Endothelial cell of umbilical vein (primary cell): ENCODE measurements at regions not wholly inside any gene's neighbourhood (a gene's known extent, or its start where the extent isn't known, plus 50 kb on each side); places are given as distances from the start of the nearest gene placed in this dataset.

Experiments used
- BruUV-seq: library from RNA; stranded (reverse); fragments of 400-500 nt; replicated peaks from 2 replicates; lab custom pipeline; 2021; lab: Mats Ljungman, UMichigan
- CTCF ChIA-PET: fragments of 300-600, 350-600 bp; sonication (Branson Sonifier 250); formaldehyde crosslinking; loops from one replicate; lab custom pipeline; 2021; ENCODE audit warnings: antibody characterized with exemption, inconsistent platforms; lab: Charles Lee
- POLR2A ChIA-PET: fragments of 300-600, 350-600 bp; sonication (Branson Sonifier 250); formaldehyde crosslinking; loops from one replicate; lab custom pipeline; 2021; ENCODE audit warnings: antibody characterized with exemption, inconsistent platforms; lab: Charles Lee
- DNase-seq: peaks from one replicate; pipeline ENCODE4 v3.0.0-alpha.2; 2011; ENCODE audit warnings: low read depth, low spot score
- FAIRE-seq: peaks from 2 replicates; lab custom pipeline; 2011; peaks lifted over from hg19 to GRCh38; lab: Jason Lieb, UNC
- H2AFZ ChIP-seq: 2 replicates; pipeline ENCODE4 v1.6.0; 2012; ENCODE audit warnings: low read depth, low read length, control low read depth, inconsistent platforms
- H3K27ac ChIP-seq: 2 replicates; pipeline ENCODE4 v1.5.1; 2011; ENCODE audit warnings: low read depth, mild to moderate bottlenecking, control low read depth, low read length, moderate library complexity; ENCODE audit not compliant: insufficient read depth
- H3K27me3 ChIP-seq, 2 experiments: 2 replicates each; pipeline versions ENCODE4 v1.6.0 to v1.6.1; 2011; ENCODE audit warnings: low read length in 2 of 2, mixed read lengths in 1 of 2; ENCODE audit not compliant: control insufficient read depth in 2 of 2, insufficient read depth in 2 of 2
- H3K36me3 ChIP-seq, 2 experiments: 2 replicates in 1 of 2; 3 replicates in 1 of 2; pipeline ENCODE4 v1.5.1; 2011; ENCODE audit warnings: low read length in 2 of 2, mild to moderate bottlenecking in 1 of 2, moderate library complexity in 1 of 2; ENCODE audit not compliant: control insufficient read depth in 2 of 2, insufficient read depth in 2 of 2; ENCODE audit errors: extremely low read depth in 1 of 2
- H3K4me1 ChIP-seq: 3 replicates; pipeline ENCODE4 v1.5.1; 2011; ENCODE audit warnings: mild to moderate bottlenecking, low read length; ENCODE audit not compliant: control insufficient read depth, insufficient read depth; ENCODE audit errors: extremely low read depth
- H3K4me2 ChIP-seq: 2 replicates; pipeline ENCODE4 v1.6.1; 2011; ENCODE audit warnings: low read length, control low read depth, mixed read lengths; ENCODE audit not compliant: insufficient read depth
- H3K4me3 ChIP-seq, 3 experiments: fragments of 200-600 bp in 1 of 3; sonication (generic), shearing (Covaris generic) in 1 of 3; replicated peaks in 1 of 3; 2 replicates each; pipeline ENCODE4 v1.5.1; 2011 to 2016; ENCODE audit warnings: control low read depth in 3 of 3, low read length in 3 of 3, mild to moderate bottlenecking in 2 of 3, inconsistent platforms in 1 of 3, low read depth in 1 of 3, moderate library complexity in 1 of 3; ENCODE audit not compliant: insufficient read depth in 1 of 3
- H3K79me2 ChIP-seq: 2 replicates; pipeline ENCODE4 v1.6.0; 2012; ENCODE audit warnings: low read length, inconsistent platforms; ENCODE audit not compliant: control insufficient read depth, insufficient read depth
- H3K9ac ChIP-seq: replicated peaks from 2 replicates; pipeline ENCODE3; 2011; ENCODE audit warnings: low read length, control low read depth; ENCODE audit not compliant: insufficient read depth; ENCODE audit errors: extremely low read depth
- H3K9me1 ChIP-seq: replicated peaks from 3 replicates; pipeline ENCODE4 v1.6.0; 2011; ENCODE audit warnings: mild to moderate bottlenecking, low read length; ENCODE audit not compliant: control insufficient read depth, insufficient read depth; ENCODE audit errors: extremely low read depth
- H3K9me3 ChIP-seq: replicated peaks from 2 replicates; pipeline ENCODE4 v1.5.1; 2012; ENCODE audit warnings: low read length, inconsistent platforms; ENCODE audit not compliant: control insufficient read depth, insufficient read depth
- H4K20me1 ChIP-seq: replicated peaks from 2 replicates; pipeline ENCODE3; 2011; ENCODE audit warnings: mild to moderate bottlenecking, low read length; ENCODE audit not compliant: control insufficient read depth, insufficient read depth; ENCODE audit errors: extremely low read depth
- EZH2 ChIP-seq: IDR thresholded peaks from 2 replicates; pipeline ENCODE4 v1.6.1; 2012; ENCODE audit warnings: borderline replicate concordance, low read depth, mild to moderate bottlenecking, moderate library complexity, low read length, inconsistent platforms; ENCODE audit not compliant: severe bottlenecking
- FOS ChIP-seq: IDR thresholded peaks from 2 replicates; pipeline ENCODE4 v1.6.1; 2011; ENCODE audit warnings: mild to moderate bottlenecking, low read length, moderate library complexity, borderline replicate concordance; ENCODE audit not compliant: insufficient read depth
- GATA2 ChIP-seq: IDR thresholded peaks from 2 replicates; pipeline ENCODE4 v1.7.0; 2011; ENCODE audit warnings: low read depth, mild to moderate bottlenecking, moderate library complexity, mixed read lengths, low read length; ENCODE audit not compliant: insufficient read length, insufficient read depth
- JUN ChIP-seq: IDR thresholded peaks from 2 replicates; pipeline ENCODE4 v1.6.1; 2011; ENCODE audit warnings: borderline replicate concordance, low read depth; ENCODE audit not compliant: insufficient read length, insufficient read depth
- MYC ChIP-seq: IDR thresholded peaks from one replicate; pipeline ENCODE4 v1.6.1; 2011; ENCODE audit warnings: mild to moderate bottlenecking, low read depth, low read length
- POLR2A ChIP-seq: IDR thresholded peaks from 2 replicates; pipeline ENCODE4 v1.6.1; 2012; ENCODE audit warnings: low read depth, mild to moderate bottlenecking, control low read depth, low read length
- POLR2AphosphoS5 ChIP-seq: IDR thresholded peaks from 2 replicates; pipeline ENCODE4 v1.6.1; 2012; ENCODE audit warnings: low read depth, mild to moderate bottlenecking, control low read depth, low read length, moderate library complexity; ENCODE audit not compliant: insufficient read depth
- dilution Hi-C: fragments of 300-500 bp; cut with MboI; formaldehyde crosslinking; loops from one replicate; pipeline ENCODE4 v1.15.0; 2019; ENCODE audit warnings: low sequenced_read_pairs; ENCODE audit not compliant: extremely low pct_ligation_motif_present
- intact Hi-C: fragments of 100-400 bp; cut with micrococcal nuclease; formaldehyde crosslinking; loops from one replicate; pipeline ENCODE4 v1.10.0; 2022
- TF ChIP-seq, protein P1 (sequence below): IDR thresholded peaks from 2 replicates; pipeline ENCODE4 v1.6.1; 2011; ENCODE audit not compliant: insufficient read depth, insufficient read length
- TF ChIP-seq, protein P2 (sequence below), 2 donors: IDR thresholded peaks; 1 replicate in 1 of 2; 2 replicates in 1 of 2; pipeline ENCODE4 v1.5.1; 2011; ENCODE audit warnings: low read length in 2 of 2, mild to moderate bottlenecking in 2 of 2, moderate library complexity in 2 of 2, control low read depth in 1 of 2, inconsistent platforms in 1 of 2, low read depth in 1 of 2; ENCODE audit not compliant: insufficient read depth in 1 of 2; ENCODE audit errors: extremely low read depth in 1 of 2

DNA sequence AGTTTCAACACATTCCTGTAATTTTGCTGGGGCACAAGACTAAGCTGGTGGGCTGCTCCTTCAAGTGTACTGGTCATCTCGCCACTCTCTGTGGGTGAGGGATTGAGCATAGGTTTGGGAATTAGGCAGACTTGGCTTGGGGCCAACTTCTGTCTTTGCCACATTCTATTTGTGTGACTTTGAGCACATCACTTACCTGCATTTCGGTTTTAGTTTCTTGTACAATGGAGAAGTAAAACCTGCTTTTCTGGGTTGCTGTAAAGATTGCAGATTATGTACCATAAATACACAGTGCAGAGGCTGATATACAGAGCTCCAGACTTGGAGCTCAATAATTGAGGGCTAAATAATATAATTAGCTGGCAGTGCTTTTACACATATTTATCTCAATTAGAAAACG is 162.1 kb downstream of the C3orf38 start:
- no peak for FAIRE-seq
- Histone ChIP-seq H3K27ac (no peak overlapping the region), H3K27me3 (no peaks in the 10 kb centered on the region), H3K4me1 (no peaks in the 10 kb centered on the region), H4K20me1 (no peaks in the 10 kb centered on the region), H3K9me3 (no peaks in the 10 kb centered on the region), H3K4me2 (no peak overlapping the region), H3K4me3 (no peak overlapping the region), H3K9me1 (no peaks in the 10 kb centered on the region), H3K9ac (no peak overlapping the region), H3K36me3 (no peaks in the 10 kb centered on the region), H3K79me2 (no peaks in the 10 kb centered on the region), H2AFZ (no peak overlapping the region)
- dilution Hi-C loops (no loop called here), intact Hi-C loops (no loop called here)
- DNase-seq, result no peak
- TF ChIP-seq FOS (no peak), GATA2 (no peak), POLR2A (no peak), EZH2 (no peak), JUN (no peak), MYC (no peak), POLR2AphosphoS5 (no peak)
- TF ChIP-seq, protein P1, sequence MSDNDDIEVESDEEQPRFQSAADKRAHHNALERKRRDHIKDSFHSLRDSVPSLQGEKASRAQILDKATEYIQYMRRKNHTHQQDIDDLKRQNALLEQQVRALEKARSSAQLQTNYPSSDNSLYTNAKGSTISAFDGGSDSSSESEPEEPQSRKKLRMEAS, result no peak
- TF ChIP-seq, protein P2, sequence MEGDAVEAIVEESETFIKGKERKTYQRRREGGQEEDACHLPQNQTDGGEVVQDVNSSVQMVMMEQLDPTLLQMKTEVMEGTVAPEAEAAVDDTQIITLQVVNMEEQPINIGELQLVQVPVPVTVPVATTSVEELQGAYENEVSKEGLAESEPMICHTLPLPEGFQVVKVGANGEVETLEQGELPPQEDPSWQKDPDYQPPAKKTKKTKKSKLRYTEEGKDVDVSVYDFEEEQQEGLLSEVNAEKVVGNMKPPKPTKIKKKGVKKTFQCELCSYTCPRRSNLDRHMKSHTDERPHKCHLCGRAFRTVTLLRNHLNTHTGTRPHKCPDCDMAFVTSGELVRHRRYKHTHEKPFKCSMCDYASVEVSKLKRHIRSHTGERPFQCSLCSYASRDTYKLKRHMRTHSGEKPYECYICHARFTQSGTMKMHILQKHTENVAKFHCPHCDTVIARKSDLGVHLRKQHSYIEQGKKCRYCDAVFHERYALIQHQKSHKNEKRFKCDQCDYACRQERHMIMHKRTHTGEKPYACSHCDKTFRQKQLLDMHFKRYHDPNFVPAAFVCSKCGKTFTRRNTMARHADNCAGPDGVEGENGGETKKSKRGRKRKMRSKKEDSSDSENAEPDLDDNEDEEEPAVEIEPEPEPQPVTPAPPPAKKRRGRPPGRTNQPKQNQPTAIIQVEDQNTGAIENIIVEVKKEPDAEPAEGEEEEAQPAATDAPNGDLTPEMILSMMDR (IDR thresholded peaks at IDR 0.05; ENCODE audit: extremely low read depth in 1 of 2, insufficient read depth in 1 of 2, low read depth in 1 of 2, low read length in 2 of 2), result no peak
- POLR2A ChIA-PET, result no interaction called here
- CTCF ChIA-PET, result no interaction called here
- BruUV-seq, result no TSS peak
